Hepatocyte (in vitro differentiated cells): ENCODE measurements at regions not wholly inside any gene's neighbourhood (a gene's known extent, or its start where the extent isn't known, plus 50 kb on each side); places are given as distances from the start of the nearest gene placed in this dataset.

ENCODE experiments used
- DNase-seq: peaks from one replicate; pipeline ENCODE4 v3.0.0-alpha.2; 2016; ENCODE audit warnings: low spot score
- H2AFZ ChIP-seq: fragments of 200-600 bp; sonication (generic); 2 replicates; pipeline ENCODE4 v1.6.0; 2016; ENCODE audit warnings: antibody characterized with exemption, mild to moderate bottlenecking
- H3K27ac ChIP-seq: fragments of 200-600 bp; sonication (generic); 2 replicates; pipeline ENCODE4 v1.5.1; 2016; ENCODE audit warnings: mild to moderate bottlenecking
- H3K27me3 ChIP-seq: fragments of 200-600 bp; sonication (generic); 2 replicates; pipeline ENCODE4 v1.6.1; 2016
- H3K36me3 ChIP-seq: fragments of 200-600 bp; sonication (generic); replicated peaks from 2 replicates; pipeline ENCODE4 v1.5.1; 2016; ENCODE audit warnings: low read depth; ENCODE audit not compliant: insufficient read depth
- H3K4me1 ChIP-seq: fragments of 200-600 bp; sonication (generic); 2 replicates; pipeline ENCODE4 v1.5.1; 2016; ENCODE audit warnings: mild to moderate bottlenecking, moderate library complexity; ENCODE audit not compliant: insufficient read depth
- H3K4me2 ChIP-seq: fragments of 200-600 bp; sonication (generic); 2 replicates; pipeline ENCODE4 v1.6.0; 2016
- H3K4me3 ChIP-seq: fragments of 200-600 bp; sonication (generic); 2 replicates; pipeline ENCODE4 v1.5.1; 2016; ENCODE audit warnings: mild to moderate bottlenecking
- H3K79me2 ChIP-seq: fragments of 200-600 bp; sonication (generic); 2 replicates; pipeline ENCODE4 v1.6.0; 2017; ENCODE audit warnings: mild to moderate bottlenecking
- H3K9me2 ChIP-seq: fragments of 200-600 bp; sonication (generic); replicated peaks from 2 replicates; pipeline ENCODE4 v1.6.0; 2017; ENCODE audit warnings: mild to moderate bottlenecking; ENCODE audit not compliant: insufficient read depth
- H3K9me3 ChIP-seq: fragments of 200-600 bp; sonication (generic); 2 replicates; pipeline ENCODE4 v1.5.1; 2016; ENCODE audit warnings: low read depth, mild to moderate bottlenecking
- H4K20me1 ChIP-seq: fragments of 200-600 bp; sonication (generic); 2 replicates; pipeline ENCODE4 v1.6.0; 2016; ENCODE audit warnings: mild to moderate bottlenecking; ENCODE audit not compliant: insufficient read depth, poor library complexity, severe bottlenecking
- CTCF ChIP-seq: fragments of 200-600 bp; sonication (generic); IDR thresholded peaks from 2 replicates; pipeline ENCODE4 v1.5.1; 2016; ENCODE audit warnings: antibody characterized with exemption, mild to moderate bottlenecking; ENCODE audit not compliant: poor library complexity
- EZH2 ChIP-seq: fragments of 200-600 bp; sonication (generic); IDR thresholded peaks from 2 replicates; pipeline ENCODE4 v1.6.1; 2016; ENCODE audit warnings: antibody characterized with exemption, mild to moderate bottlenecking, borderline replicate concordance
- EZH2phosphoT487 ChIP-seq: fragments of 200-600 bp; sonication (generic); IDR thresholded peaks from one replicate; pipeline ENCODE4 v1.6.1; 2018; ENCODE audit warnings: antibody characterized with exemption, mild to moderate bottlenecking, low read depth, moderate library complexity; ENCODE audit not compliant: unreplicated experiment, severe bottlenecking
- WGBS: methylation state at CpG from one replicate; pipeline ENCODE4 v1.1.6; 2016; ENCODE audit warnings: low lambda C conversion rate; ENCODE audit errors: missing lambda C conversion rate; 5-methylcytosine and 5-hydroxymethylcytosine counted together

- H3K4me2 ChIP-seq = no peak overlapping the region
- H3K79me2 ChIP-seq = no peaks in the 10 kb centered on the region
- no peaks in the 10 kb centered on the region for H3K36me3 ChIP-seq
- peaks cover 6% of the 10 kb centered on the region for H3K4me1 ChIP-seq
- TF ChIP-seq EZH2 = no peak
- TF ChIP-seq EZH2phosphoT487 = no peak
- no peak for TF ChIP-seq CTCF
- whole genome bisulfite sequencing = 97% methylated on average over 2 of the region's 2 CpGs
- H3K27ac ChIP-seq = peak overlapping the region; percentile 49
- no peaks in the 10 kb centered on the region for H4K20me1 ChIP-seq
- H3K27me3 ChIP-seq = no peaks in the 10 kb centered on the region
- H2AFZ ChIP-seq = no peak overlapping the region
- no peaks in the 10 kb centered on the region for H3K9me2 ChIP-seq
- no peaks in the 10 kb centered on the region for H3K9me3 ChIP-seq
- DNase-seq = peak; percentile 56
- no peak overlapping the region for H3K4me3 ChIP-seq
Observed at GRCh38 chr4:14853176-14853943, 148.9 kb upstream of the CPEB2 start.

GRCh38 chr4:14855719-14856061 is 146.6 kb upstream of the CPEB2 start:
- Histone ChIP-seq H3K4me1 (peaks cover 6% of the 10 kb centered on the region), H3K9me3 (no peaks in the 10 kb centered on the region), H3K36me3 (no peaks in the 10 kb centered on the region), H3K4me2 (no peak overlapping the region), H3K9me2 (no peaks in the 10 kb centered on the region), H3K4me3 (no peak overlapping the region), H3K79me2 (no peaks in the 10 kb centered on the region), H2AFZ (no peak overlapping the region), H3K27ac (peak overlapping the region; percentile 92), H4K20me1 (no peaks in the 10 kb centered on the region), H3K27me3 (no peaks in the 10 kb centered on the region)
- DNase-seq = no peak
- TF ChIP-seq EZH2phosphoT487 = no peak
- TF ChIP-seq EZH2 = no peak
- TF ChIP-seq CTCF = no peak
- WGBS = 92% methylated on average over 4 of the region's 4 CpGs

DNA sequence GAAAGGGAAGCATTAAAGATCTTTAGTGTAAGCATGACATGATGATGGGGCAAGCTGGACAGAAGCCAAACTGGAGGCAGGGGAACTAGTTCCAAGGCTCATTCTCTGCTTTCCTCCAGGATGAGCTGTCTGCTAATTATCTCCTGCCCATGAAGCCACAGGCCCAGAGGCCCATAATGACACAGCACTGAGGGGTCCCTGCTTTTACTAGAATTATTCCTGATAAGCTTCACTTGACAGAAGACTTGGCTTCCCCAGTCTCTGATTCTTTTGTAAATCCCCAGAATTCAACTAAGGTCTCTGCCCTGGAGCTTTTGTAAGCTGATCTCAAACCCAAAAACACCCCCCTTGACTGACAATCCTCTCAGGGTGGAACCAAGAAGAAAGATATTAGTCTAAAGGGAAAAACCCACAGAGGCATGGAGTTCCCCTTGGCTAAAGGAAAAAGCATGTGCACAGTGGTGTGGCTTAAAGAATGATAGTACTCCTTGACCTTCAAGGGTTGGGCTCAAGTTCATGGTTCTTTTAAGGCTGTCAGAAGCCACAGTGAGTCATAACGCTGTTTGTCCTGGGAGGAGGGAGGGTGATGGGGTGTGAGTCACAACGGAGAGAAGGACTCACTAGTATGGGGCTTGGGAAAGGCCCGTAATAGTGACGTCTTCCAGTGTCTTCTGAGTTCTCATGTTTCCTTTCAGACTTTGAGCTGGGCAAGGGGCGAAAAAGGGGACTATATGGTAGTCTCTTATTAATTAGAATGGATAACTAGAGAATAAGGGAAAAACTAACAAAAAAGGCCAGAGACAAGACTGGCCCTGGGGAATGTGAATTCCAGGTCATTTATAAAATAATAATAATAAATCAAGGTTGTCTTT is 146.0 kb upstream of the CPEB2 start:
- peaks cover 6% of the 10 kb centered on the region for H3K4me1 ChIP-seq
- no peak overlapping the region for H2AFZ ChIP-seq
- no peaks in the 10 kb centered on the region for H3K9me3 ChIP-seq
- no peaks in the 10 kb centered on the region for H3K27me3 ChIP-seq
- TF ChIP-seq EZH2 (no peak), EZH2phosphoT487 (no peak)
- no peak overlapping the region for H3K4me3 ChIP-seq
- 35% methylated on average over 5 of the region's 5 CpGs for WGBS
- H3K27ac ChIP-seq = peak overlapping the region; percentile 92
- H3K79me2 ChIP-seq = no peaks in the 10 kb centered on the region
- H3K36me3 ChIP-seq = no peaks in the 10 kb centered on the region
- H4K20me1 ChIP-seq = no peaks in the 10 kb centered on the region
- DNase-seq = peak; percentile 89
- no peak overlapping the region for H3K4me2 ChIP-seq
- H3K9me2 ChIP-seq = no peaks in the 10 kb centered on the region

GRCh38 chr4:14856934-14857235 is 145.4 kb upstream of the CPEB2 start:
- Histone ChIP-seq H3K4me3 (no peak overlapping the region), H3K4me2 (no peak overlapping the region), H3K4me1 (peaks cover 6% of the 10 kb centered on the region), H3K9me2 (no peaks in the 10 kb centered on the region), H3K36me3 (no peaks in the 10 kb centered on the region), H3K79me2 (no peaks in the 10 kb centered on the region), H3K9me3 (no peaks in the 10 kb centered on the region), H2AFZ (no peak overlapping the region), H4K20me1 (no peaks in the 10 kb centered on the region), H3K27ac (peak overlapping the region; percentile 78), H3K27me3 (no peaks in the 10 kb centered on the region)
- no peak for TF ChIP-seq EZH2
- TF ChIP-seq EZH2phosphoT487 = no peak
- no peak for TF ChIP-seq CTCF
- DNase-seq = no peak
- WGBS = 91% methylated on average over 5 of the region's 5 CpGs
